WTC11 (cell line): ENCODE measurements at regions not wholly inside any gene's neighbourhood (a gene's known extent, or its start where the extent isn't known, plus 50 kb on each side); places are given as distances from the start of the nearest gene placed in this dataset.

Source experiments
- ATAC-seq: fragments of 200-7000 bp; cut with Tn5 transposase; 2 replicates; pipeline ENCODE4 v1.10.0; 2021; ENCODE audit warnings: mild to moderate bottlenecking, moderate library complexity
- CTCF ChIA-PET: fragments of 300-600 bp; sonication (Branson Sonifier 250); formaldehyde crosslinking; loops from one replicate; lab custom pipeline; 2021; ENCODE audit warnings: antibody characterized with exemption; lab: Charles Lee
- POLR2A ChIA-PET: fragments of 350-600 bp; sonication (Branson Sonifier 250); formaldehyde crosslinking; loops from one replicate; lab custom pipeline; 2021; ENCODE audit warnings: antibody characterized with exemption; lab: Charles Lee
- DNase-seq: peaks from one replicate; pipeline ENCODE4 v3.0.0; 2021; ENCODE audit warnings: low spot score
- H3K27ac Mint-ChIP-seq: 2 replicates; pipeline ENCODE4 v1.8.0; 2021; ENCODE audit warnings: mixed read lengths
- H3K27me3 Mint-ChIP-seq: 2 replicates; pipeline ENCODE4 v1.8.0; 2021; ENCODE audit warnings: low read depth, mild to moderate bottlenecking, moderate library complexity, mixed read lengths
- H3K36me3 Mint-ChIP-seq: 2 replicates; pipeline ENCODE4 v1.8.0; 2021; ENCODE audit warnings: mixed read lengths
- H3K4me1 Mint-ChIP-seq: 2 replicates; pipeline ENCODE4 v1.8.0; 2022; ENCODE audit warnings: mixed read lengths
- H3K4me3 Mint-ChIP-seq: 2 replicates; pipeline ENCODE4 v1.8.0; 2021; ENCODE audit warnings: mild to moderate bottlenecking, moderate library complexity, mixed read lengths
- H3K9me3 Mint-ChIP-seq: 2 replicates; pipeline ENCODE4 v1.8.0; 2021; ENCODE audit warnings: mixed read lengths
- ATF2 ChIP-seq: sonication (generic); formaldehyde crosslinking; IDR thresholded peaks from 2 replicates; pipeline ENCODE4 v1.8.1; 2022; ENCODE audit warnings: low read depth, missing genetic modification reagents, borderline replicate concordance
- CREB1 ChIP-seq: sonication (generic); formaldehyde crosslinking; IDR thresholded peaks from 2 replicates; pipeline ENCODE4 v1.8.0; 2023; ENCODE audit warnings: mild to moderate bottlenecking, missing genetic modification reagents
- ESRRA ChIP-seq: sonication (generic); formaldehyde crosslinking; IDR thresholded peaks from 2 replicates; pipeline ENCODE4 v1.8.1; 2022; ENCODE audit warnings: mild to moderate bottlenecking, missing genetic modification reagents, borderline replicate concordance
- FOXJ3 ChIP-seq: sonication (generic); formaldehyde crosslinking; IDR thresholded peaks from 2 replicates; pipeline ENCODE4 v1.9.0; 2021; ENCODE audit warnings: missing genetic modification reagents, mild to moderate bottlenecking, borderline replicate concordance
- FOXP1 ChIP-seq: sonication (generic); formaldehyde crosslinking; IDR thresholded peaks from 2 replicates; pipeline ENCODE4 v1.8.0; 2022; ENCODE audit warnings: missing genetic modification reagents, mild to moderate bottlenecking, moderate library complexity, borderline replicate concordance
- HMGA2 ChIP-seq: fragments of 250-450 bp; sonication (Bioruptor Pico); IDR thresholded peaks from 2 replicates; pipeline ENCODE4 v1.4.0; 2021; ENCODE audit warnings: mild to moderate bottlenecking, moderate library complexity
- HMGXB4 ChIP-seq: sonication (generic); formaldehyde crosslinking; IDR thresholded peaks from 2 replicates; pipeline ENCODE4 v1.8.1; 2023; ENCODE audit warnings: mild to moderate bottlenecking, moderate library complexity, missing genetic modification reagents
- IRF1 ChIP-seq: sonication (generic); formaldehyde crosslinking; IDR thresholded peaks from 2 replicates; pipeline ENCODE4 v1.8.0; 2023; ENCODE audit warnings: missing genetic modification reagents
- JUN ChIP-seq: sonication (generic); formaldehyde crosslinking; IDR thresholded peaks from 2 replicates; pipeline ENCODE4 v1.8.0; 2023; ENCODE audit warnings: mild to moderate bottlenecking, missing genetic modification reagents
- MLX ChIP-seq: sonication (generic); formaldehyde crosslinking; IDR thresholded peaks from 2 replicates; pipeline ENCODE4 v1.8.1; 2023; ENCODE audit warnings: mild to moderate bottlenecking, missing genetic modification reagents, moderate library complexity
- NR2C2 ChIP-seq: sonication (generic); formaldehyde crosslinking; IDR thresholded peaks from 2 replicates; pipeline ENCODE4 v1.8.0; 2022; ENCODE audit warnings: mild to moderate bottlenecking, missing genetic modification reagents
- OVOL2 ChIP-seq: fragments of 250-450 bp; sonication (Bioruptor Pico); IDR thresholded peaks from 2 replicates; pipeline ENCODE4 v1.9.0; 2021; ENCODE audit warnings: mild to moderate bottlenecking, borderline replicate concordance
- SMAD3 ChIP-seq: sonication (generic); formaldehyde crosslinking; IDR thresholded peaks from 2 replicates; pipeline ENCODE4 v1.8.0; 2022; ENCODE audit warnings: missing genetic modification reagents, mild to moderate bottlenecking, borderline replicate concordance
- ZBTB43 ChIP-seq: sonication (generic); formaldehyde crosslinking; IDR thresholded peaks from 2 replicates; pipeline ENCODE4 v1.8.1; 2023; ENCODE audit warnings: mild to moderate bottlenecking, missing genetic modification reagents
- ZNF121 ChIP-seq: sonication (generic); formaldehyde crosslinking; IDR thresholded peaks from 2 replicates; pipeline ENCODE4 v1.8.0; 2023; ENCODE audit warnings: missing genetic modification reagents
- ZNF219 ChIP-seq: sonication (generic); formaldehyde crosslinking; IDR thresholded peaks from 2 replicates; pipeline ENCODE4 v1.8.0; 2023; ENCODE audit warnings: missing genetic modification reagents, mild to moderate bottlenecking, borderline replicate concordance
- ZNF396 ChIP-seq: fragments of 250-450 bp; sonication (Bioruptor Pico); IDR thresholded peaks from 2 replicates; pipeline ENCODE4 v1.8.0; 2021; ENCODE audit warnings: mild to moderate bottlenecking, moderate library complexity, borderline replicate concordance
- ZNF423 ChIP-seq: fragments of 250-450 bp; sonication (Bioruptor Pico); IDR thresholded peaks from 2 replicates; pipeline ENCODE4 v2.1.2; 2022; ENCODE audit warnings: mild to moderate bottlenecking, moderate library complexity
- TF ChIP-seq, protein P1 (sequence below): sonication (generic); formaldehyde crosslinking; IDR thresholded peaks from 2 replicates; pipeline ENCODE4 v1.8.1; 2023; ENCODE audit warnings: mild to moderate bottlenecking, missing genetic modification reagents
- TF ChIP-seq, protein P2 (sequence below): sonication (generic); formaldehyde crosslinking; IDR thresholded peaks from 2 replicates; pipeline ENCODE4 v1.8.1; 2022; ENCODE audit warnings: mild to moderate bottlenecking, moderate library complexity, missing genetic modification reagents

GRCh38 chr6:121579478-121579877 is 144.0 kb downstream of the GJA1 start (continued):
- no peak for TF ChIP-seq ZBTB43
- no peak for TF ChIP-seq FOXP1 (CRISPR knock-in tag)
- no peak for TF ChIP-seq ESRRA (CRISPR knock-in tag)
- TF ChIP-seq NR2C2 (CRISPR knock-in tag), result no peak
- no peak for TF ChIP-seq CREB1 (CRISPR knock-in tag)
- no peak for TF ChIP-seq JUN (CRISPR knock-in tag)

- Mint-ChIP-seq H3K27me3 (no peaks in the 10 kb centered on the region), H3K4me3 (no peak overlapping the region), H3K4me1 (peaks cover 7% of the 10 kb centered on the region; the same call in 1 of the 2 replicates), H3K9me3 (no peaks in the 10 kb centered on the region), H3K36me3 (no peaks in the 10 kb centered on the region), H3K27ac (no peak overlapping the region)
- no peak for TF ChIP-seq NR2C2 (CRISPR knock-in tag)
- TF ChIP-seq, protein P1, sequence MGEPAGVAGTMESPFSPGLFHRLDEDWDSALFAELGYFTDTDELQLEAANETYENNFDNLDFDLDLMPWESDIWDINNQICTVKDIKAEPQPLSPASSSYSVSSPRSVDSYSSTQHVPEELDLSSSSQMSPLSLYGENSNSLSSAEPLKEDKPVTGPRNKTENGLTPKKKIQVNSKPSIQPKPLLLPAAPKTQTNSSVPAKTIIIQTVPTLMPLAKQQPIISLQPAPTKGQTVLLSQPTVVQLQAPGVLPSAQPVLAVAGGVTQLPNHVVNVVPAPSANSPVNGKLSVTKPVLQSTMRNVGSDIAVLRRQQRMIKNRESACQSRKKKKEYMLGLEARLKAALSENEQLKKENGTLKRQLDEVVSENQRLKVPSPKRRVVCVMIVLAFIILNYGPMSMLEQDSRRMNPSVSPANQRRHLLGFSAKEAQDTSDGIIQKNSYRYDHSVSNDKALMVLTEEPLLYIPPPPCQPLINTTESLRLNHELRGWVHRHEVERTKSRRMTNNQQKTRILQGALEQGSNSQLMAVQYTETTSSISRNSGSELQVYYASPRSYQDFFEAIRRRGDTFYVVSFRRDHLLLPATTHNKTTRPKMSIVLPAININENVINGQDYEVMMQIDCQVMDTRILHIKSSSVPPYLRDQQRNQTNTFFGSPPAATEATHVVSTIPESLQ (CRISPR knock-in tag), result no peak
- no peak for TF ChIP-seq MLX (CRISPR knock-in tag)
- TF ChIP-seq, protein P2, sequence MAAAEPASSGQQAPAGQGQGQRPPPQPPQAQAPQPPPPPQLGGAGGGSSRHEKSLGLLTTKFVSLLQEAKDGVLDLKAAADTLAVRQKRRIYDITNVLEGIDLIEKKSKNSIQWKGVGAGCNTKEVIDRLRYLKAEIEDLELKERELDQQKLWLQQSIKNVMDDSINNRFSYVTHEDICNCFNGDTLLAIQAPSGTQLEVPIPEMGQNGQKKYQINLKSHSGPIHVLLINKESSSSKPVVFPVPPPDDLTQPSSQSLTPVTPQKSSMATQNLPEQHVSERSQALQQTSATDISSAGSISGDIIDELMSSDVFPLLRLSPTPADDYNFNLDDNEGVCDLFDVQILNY (CRISPR knock-in tag), result no peak
- no peak for TF ChIP-seq ZNF396 (CRISPR knock-in tag)
- no peak for TF ChIP-seq ATF2 (CRISPR knock-in tag)
- no peak for TF ChIP-seq FOXJ3 (CRISPR knock-in tag)
- no peak for TF ChIP-seq ZNF423
- TF ChIP-seq OVOL2 (CRISPR knock-in tag), result no peak
- TF ChIP-seq HMGXB4 (CRISPR knock-in tag), result no peak
- ChIA-PET POLR2A (no interaction called here), CTCF (no interaction called here)
- no peak for ATAC-seq
- DNase-seq, result no peak
These were observed 145.9 kb downstream of the GJA1 start for GRCh38 chr6:121581327-121581726.

DNA sequence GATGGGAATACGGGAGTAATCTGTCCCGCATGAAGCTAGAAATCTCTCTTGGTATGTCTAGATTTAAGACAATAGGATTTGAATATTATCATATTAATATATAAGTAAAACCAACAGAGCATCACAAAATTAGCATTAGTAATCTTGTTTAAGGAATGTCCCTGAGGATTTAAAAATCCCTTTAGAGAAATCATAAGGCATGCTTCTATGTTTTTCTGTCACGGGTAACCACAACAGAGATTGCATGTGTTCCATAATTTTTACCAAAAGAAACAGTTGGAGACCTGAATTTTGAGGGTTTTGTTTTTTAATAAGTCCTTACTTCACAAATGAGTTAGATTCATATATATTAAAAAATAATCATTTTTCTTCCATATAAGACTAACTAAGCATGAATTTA is 146.8 kb downstream of the GJA1 start:
- H3K36me3 Mint-ChIP-seq, result no peaks in the 10 kb centered on the region
- no peak overlapping the region for H3K4me3 Mint-ChIP-seq
- no peak for DNase-seq
- ATAC-seq, result no peak
- H3K4me1 Mint-ChIP-seq, result peaks cover 7% of the 10 kb centered on the region; the same call in 1 of the 2 replicates
- TF ChIP-seq ZNF121 (CRISPR knock-in tag) (no peak), HMGXB4 (CRISPR knock-in tag) (no peak), IRF1 (CRISPR knock-in tag) (no peak), SMAD3 (no peak), ZNF219 (CRISPR knock-in tag) (no peak), HMGA2 (no peak)
- H3K27me3 Mint-ChIP-seq, result no peaks in the 10 kb centered on the region
- POLR2A ChIA-PET, result no interaction called here
- CTCF ChIA-PET, result no interaction called here
- H3K27ac Mint-ChIP-seq, result no peak overlapping the region
- no peaks in the 10 kb centered on the region for H3K9me3 Mint-ChIP-seq
